IPS-NIHi7 (cell line): ENCODE measurements at regions not wholly inside any gene's neighbourhood (a gene's known extent, or its start where the extent isn't known, plus 50 kb on each side); places are given as distances from the start of the nearest gene placed in this dataset.
A peak's percentile ranks its signal among the peaks of the same experiment; 100 is the strongest.
"Not testable (repeated sequence)": the region's sequence is repeated elsewhere in the genome, so short reads cannot be mapped to it uniquely, and the experiment has no call there.

ENCODE experiments used
- DNase-seq: peaks from one replicate; pipeline ENCODE4 v3.0.0; 2012; ENCODE audit warnings: mixed read lengths; ENCODE audit errors: extremely low spot score

DNA sequence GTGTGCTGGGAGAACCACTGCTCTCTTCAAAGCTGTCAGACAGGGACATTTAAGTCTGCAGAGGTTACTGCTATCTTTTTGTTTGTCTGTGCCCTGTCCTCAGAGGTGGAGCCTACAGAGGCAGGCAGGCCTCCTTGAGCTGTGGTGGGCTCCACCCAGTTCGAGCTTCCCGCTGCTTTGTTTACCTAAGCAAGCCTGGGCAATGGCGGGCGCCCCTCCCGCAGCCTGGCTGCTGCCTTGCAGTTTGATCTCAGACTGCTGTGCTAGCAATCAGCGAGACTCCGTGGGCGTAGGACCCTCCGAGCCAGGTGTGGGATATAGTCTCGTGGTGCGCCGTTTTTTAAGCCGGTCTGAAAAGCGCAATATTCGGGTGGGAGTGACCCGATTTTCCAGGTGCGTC is 164.0 kb downstream of the HRH4 start:
- not testable (repeated sequence) for DNase-seq

DNA sequence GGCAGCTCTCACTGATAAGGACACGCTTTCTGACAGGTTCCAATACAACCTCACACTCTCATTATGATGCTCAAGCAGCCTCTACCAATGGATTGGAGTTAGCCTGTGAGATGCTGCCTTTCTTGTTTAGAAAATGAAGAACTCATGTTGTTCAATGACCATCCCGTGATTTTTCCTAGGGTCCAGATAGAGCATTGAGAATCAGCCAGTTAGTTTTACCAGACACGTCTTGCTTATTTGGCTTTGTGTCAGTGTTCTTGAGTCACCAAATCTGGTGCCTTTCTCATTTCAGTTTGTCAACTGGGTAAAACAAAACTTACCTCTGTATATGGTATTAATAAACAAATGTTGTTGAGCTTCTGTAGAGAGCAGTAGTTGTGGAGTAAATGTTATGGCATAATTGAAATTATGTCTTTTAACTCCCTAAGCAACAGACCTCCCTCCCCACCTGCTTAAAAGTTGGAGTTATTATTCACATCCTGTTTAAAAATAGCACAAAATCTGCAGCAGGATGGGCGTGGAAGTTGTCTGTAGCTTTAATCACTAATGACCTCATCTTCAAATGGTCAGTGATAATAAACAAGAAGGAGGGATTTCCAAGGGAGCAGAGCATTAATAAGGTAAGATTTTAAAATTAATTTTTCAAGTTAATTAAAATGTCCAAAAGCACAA is 167.3 kb downstream of the HRH4 start:
- DNase-seq, result no peak

DNA sequence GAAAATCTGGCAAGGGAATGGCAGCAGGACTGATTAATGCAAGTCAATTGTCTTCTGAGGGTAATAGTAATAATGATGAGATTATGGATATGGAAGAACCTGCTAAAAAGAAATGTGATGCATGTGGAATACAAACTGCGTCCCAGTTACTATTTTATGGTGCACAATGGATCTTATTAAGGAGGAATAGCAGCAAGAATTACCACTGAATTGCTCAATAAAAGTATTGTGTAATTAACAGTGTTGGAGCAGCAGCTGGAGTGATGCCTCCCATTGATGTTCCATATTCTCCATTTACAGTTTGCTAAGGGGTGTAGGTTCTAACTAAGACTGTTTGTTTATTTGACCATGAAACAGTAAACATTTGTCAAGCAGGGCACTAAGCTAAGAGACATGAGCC is 167.9 kb downstream of the HRH4 start:
- no peak for DNase-seq

DNA sequence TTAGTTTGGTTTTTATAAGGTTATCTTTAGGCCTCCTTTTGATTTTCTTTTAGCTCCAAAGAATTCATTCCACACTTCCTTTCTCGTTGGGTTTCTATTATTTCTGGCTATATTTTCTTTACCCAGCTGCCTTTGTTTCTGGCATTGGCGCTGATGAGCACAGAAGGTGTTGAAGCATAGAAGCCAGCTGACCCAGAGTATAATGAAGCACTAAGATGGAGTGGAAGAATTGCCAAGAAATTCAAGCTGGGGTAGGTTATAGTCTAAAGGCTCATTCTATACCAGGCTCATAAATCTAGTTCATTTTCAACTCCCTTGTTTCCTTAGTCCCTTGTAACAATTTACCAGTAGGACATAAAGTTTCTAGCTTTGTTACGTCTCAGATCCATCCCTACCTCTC is 169.5 kb downstream of the HRH4 start:
- DNase-seq, result no peak

DNA sequence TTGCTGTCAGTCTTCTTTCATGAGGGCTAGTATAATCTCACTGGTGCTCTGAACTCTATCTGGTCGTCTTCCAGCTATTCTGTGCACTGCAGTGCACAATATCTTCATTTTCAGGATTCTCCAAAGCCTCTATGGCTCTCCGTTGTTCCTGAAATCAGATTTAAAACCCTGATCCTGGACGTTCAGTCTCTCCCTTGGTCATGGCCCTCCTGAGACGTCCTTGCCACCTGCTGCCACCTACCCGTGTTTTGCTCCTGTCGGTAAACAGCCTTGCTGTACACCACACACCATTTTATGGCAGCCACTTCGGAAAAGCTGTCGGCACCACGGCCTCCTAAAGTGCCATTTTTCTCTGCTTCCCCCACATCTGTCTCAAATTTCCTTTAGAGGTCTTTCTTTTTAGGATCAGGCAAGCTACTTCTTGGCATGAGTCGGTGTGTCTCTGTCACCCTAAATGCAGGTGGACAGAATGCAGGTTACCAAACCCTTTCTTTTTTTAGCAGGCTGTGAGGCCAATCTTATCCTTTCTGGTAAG is 170.0 kb downstream of the HRH4 start:
- no peak for DNase-seq

DNA sequence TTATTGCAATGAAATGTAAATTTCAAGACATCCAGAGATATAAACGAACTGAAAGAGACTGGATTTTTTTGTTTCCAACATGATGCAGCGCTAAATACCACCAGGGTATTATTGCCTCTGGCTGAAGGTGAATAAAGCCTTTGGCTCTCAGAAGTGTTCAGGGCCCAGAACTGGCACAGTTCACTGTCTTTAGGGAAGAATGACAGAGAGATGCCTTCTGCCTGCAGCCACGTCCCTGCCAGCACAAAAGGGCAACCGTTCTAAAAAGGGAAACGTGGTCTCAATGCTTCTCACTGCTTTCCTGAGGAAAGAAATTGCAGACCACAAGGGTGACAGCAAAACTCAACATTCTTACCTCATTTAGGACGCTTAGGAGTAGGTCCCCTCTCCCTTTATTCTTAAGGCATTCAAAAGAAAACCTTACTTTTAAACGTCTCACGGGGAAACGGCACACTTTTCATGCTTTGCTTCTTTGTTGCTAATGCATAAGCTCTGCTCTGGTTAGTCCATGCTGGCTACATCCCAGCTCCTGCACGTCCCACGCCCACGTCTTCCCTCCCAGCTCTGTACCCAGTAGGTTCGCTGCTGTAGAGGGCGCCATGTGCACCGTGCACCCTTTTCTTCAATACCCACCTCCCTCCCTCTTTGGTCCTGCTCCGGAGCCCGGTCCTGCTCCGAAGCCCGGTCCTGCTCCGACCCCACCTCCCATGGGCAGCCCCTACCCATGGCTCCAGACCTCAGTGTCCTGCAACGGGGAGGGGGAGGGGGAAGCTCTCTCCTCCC is 171.0 kb downstream of the HRH4 start:
- peak; percentile 62 for DNase-seq

DNA sequence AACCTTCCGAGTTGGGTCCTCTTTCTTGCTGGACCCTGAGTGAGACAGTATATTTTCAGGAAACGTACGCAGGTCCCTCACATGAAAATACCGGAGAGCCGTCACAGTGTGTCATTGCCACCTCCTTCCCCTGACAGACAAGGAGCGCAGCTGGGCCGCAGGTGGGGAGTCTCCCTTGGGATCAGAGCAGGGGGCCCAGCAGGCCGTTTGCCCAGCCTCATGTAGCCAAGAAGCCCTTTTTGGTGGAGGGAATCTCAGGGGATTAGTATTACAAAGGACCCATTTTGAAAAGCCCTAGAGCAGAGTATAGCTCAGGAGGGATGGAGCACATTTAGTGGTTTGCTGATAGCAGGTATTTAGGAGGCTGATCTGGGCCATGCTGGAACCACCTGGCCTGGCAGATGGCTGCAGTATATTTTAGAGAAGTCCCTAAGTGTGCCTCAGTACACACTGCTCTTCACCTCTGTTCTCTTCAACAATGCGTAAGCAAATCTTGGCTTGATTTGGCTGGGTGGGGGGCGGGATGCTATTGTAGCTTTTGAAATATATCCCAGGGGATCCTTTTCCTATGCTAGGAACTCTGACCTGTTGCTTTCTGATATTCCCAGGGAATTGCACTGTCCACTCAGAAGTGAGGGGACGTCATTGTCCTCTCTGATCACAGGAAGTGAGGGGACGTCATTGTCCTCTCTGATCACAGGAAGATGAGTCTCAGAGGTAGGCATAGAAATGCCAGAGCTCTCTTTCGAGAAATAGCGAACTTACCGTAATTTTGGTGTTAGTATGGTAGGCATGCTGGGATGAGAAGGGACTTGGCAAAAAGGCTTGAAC is 171.9 kb downstream of the HRH4 start:
- DNase-seq, result no peak

DNA sequence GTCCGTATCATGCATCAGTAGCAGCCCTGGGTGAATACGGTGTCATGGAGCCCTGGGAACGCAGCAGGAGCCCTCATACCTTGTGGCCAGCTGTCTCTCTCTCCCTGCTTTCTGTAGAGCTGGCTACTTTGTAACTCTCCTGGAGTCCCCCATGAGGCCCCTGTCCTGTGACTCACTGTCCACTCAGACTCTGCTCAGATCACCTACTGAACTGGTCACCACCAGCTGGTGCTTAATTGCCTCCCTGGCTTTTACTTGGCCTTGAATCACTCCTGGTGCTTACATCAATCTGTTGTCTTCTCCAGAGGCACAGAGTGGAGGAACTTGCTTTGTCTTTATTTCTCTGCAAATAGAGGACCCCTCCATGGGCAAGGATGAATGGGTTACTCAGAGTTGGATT is 172.7 kb downstream of the HRH4 start:
- no peak for DNase-seq

DNA sequence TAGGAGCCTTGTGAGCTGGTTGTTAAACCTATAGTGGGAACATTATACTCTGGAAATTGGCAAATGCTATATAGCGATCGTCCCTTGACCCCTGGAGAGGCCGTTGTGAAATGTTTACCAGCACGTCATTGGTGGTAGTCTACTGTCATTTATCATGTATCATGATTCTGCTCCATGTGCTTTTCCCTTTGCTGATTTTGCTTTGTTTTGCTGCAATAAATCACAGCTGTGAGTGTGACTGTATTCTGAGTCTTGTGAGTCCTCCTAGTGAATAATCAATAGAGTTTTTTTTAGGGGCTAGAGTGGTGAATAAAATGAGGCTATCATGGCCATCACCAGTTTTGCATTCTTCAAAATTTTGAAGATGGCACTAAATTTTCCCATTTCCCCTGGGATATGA is 189.1 kb downstream of the HRH4 start:
- no peak for DNase-seq

DNA sequence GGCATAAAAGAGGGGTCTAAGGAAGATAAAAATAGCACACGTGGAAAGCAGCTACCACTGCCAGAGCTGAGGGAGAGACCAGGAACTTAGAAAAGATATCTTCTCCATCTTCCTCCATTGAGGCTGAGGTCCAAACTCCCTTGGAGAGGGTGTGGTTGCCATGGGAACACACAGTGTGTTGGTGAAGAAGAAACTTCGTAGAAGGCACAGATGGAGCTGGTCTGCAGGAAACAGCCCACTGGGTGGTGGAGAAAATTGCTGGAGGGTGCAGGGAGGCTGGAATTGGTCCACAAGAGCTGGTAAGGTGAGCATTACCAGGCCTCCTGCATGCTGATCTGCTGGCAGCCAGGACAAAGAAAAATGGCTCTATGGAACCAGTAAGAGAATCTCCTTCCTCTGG is 191.0 kb downstream of the HRH4 start:
- DNase-seq, result no peak

DNA sequence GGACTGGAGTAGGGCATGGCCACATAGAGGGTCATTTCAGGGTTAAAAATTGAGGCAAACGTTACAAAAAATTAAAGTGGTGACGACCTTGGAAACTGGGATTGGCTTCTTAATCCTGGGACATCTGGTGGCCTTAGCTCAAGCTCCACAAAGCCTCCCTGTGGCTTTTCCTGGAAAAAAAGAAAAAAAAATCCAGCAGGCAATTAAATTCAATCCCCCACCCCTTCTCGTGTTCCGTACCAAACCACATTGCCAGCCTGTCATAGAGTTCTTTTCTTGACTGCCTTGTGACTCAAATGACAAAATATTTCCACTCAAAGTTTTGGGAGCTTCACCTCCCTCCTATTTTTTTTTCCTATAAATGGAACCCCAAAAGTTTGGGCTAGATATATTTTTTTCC is 195.6 kb downstream of the HRH4 start:
- DNase-seq, result no peak

DNA sequence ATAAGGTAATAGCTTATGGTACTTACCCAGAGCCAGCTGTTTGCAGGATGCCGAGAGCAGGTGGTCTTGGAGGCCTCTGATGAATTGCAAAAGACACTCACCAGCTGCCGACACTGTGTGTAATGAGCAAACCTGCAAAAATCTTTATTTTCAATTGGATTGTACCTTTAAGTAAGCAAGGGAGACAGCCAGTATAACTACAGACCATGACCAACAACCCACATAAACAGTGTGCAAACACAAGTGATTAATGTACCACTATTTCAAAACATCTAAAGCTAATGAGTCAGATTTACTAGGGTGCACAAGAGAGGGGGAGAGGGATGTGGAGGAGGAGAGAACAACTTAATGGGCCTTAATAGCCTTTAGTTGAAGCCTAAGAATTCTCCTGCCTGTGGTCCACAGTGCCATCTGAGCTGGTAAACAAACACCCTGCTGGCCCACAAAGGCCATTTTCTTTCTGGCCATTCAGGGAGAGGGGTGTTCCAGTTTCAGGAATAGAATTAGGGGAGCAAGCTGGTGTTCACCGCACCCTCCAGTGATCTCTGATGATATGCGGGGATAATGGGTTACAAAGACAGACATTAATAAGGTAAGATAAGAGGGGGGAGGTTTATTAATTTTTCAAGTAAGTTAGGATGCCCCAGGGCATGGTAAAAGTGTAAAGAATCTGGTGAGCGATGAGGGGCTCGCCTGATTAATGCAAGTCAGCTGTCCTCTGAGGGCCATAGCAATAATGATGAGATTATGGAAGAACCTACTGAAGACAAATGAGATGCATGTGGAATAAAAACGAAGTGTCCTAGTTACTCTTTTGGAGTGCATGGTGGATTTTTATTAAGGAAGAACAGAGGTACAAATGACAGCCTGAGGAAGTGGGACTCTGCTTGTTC is 196.4 kb downstream of the HRH4 start:
- no peak for DNase-seq

DNA sequence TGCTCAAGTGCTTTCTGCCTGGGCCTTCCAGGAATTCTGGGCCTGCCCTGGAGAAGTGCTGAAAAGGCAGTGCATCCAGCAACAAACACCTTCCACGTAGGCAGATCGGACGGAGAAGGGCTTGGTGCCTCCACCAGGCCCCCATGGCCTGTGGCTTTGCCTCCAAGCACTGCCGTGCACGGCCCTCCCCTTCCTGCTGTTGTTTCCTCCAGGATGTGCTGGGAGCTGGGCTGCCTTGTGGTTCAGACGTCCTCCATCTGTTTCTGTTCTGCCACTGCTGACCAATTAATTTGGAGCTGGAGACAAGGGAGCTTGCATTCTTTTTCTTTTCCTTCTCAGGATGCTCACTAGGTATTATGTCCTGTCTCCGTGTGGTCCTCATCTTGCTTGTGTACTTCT is 197.0 kb downstream of the HRH4 start:
- no peak for DNase-seq

DNA sequence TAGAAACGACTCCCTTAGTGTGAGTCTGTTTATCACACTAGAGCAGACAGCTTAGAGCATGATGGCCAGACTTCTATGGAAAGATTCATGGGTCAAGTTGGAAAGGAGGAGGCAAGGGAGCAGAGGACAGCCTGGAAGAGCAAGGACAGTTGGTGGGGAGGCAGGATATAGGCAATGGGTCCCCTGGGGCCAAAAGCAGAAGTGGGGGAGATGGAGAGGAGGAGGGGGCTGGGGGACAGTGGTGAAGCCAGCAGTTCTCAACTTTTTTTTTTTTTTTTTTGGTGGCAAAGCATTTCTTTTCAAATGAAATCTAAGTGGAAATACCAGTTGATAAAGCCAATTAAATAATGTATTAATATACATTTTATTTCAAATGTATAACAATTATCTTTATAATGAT is 197.9 kb downstream of the HRH4 start:
- DNase-seq, result no peak

DNA sequence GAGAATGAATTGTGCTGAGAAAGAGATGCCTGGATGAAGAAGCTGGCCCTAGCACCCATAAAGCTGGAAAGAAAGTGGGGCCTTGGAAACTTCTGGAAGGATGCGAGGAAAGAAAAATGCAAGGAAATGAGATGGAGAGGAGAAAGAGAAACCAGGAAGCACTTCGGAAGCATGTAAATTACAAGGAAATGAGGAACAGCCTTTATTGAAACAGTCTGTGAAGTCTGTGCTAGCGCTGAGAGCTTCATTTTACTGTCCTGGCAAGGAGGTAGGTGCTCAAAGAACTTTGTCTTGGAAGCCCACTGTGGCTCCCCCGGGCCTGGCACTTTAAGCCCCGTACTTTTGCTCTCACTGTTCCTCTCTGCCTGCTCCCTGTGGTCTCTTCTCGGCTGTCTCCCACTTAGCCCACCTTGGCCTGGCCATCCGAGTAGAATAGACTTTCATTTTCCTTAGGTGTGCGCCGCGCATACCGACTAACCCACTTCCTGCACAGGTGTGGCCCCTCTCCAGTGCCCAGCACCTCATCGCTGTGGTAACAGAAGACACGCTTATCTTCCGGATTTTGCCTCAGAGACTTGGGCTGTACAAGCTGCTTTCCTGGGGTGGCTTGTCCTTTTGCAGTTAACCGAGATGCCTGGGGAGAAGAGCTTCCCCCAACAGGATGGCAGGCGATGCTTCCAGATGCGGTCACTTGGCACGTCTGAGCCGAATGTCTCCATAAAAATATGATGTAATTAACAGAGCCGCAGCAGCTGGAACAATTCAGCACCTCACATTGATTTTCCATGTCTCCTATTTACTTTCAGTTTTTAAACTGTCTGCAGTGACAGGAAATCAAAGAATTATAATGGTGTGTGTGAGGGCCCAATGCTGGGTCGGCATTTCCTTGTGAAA is 199.6 kb downstream of the HRH4 start:
- no peak for DNase-seq

DNA sequence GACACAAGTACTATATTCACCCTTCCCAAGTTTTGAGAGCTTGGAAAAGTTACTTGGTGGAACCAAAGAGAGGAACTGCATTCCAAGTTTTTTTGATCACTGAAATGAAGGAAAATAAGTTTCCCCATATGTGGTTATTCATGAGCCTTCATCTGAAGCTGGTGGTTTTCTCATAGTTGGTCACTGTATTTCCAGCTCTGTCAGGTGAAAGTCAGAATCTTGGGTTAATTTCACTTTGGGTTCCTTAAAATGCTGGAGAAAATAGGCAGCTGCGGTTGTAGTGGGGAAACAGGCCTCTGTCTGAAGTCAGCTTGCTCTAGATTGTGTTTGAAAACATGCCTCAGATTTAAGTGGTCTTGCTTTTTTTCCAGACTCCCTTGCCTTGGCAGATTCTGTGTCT is 200.5 kb downstream of the HRH4 start:
- no peak for DNase-seq

DNA sequence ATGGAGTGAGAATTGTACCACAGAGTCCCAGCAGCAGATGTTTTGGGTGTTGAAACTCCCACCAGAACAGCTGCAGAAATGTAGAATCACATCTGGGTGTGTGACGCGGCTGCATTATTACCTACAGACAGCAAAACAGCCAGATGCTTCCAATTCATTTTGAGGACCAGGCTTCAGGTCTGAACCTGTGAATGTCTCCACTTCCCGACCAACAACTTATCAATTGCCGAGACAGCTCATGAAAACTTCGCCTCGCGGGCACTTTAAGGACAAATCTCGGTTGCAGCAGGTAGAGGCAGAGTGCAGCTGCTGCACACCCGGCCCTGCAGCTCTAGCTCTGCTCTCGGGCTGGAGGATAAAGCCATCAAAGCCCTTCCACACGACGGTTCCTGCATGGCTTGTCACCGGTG is 202.0 kb downstream of the HRH4 start:
- DNase-seq, result no peak

DNA sequence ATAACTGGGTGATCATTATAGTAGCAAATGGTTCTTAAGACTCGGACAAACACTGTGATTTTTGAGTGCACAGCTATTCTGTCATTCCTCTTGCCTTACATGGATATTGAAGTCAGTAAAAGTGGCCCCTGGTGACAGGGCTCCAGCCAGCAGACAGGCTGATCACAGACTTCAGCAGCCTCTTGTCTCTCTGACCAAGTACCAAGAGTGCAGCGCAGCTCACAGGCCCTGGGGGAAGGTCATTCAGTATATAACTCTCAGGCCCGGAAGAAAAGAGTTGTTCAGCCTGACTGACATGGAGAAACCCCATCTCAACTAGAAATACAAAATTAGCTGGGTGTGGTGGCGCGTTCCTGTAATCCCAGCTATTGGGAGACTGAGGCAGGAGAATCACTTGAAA is 202.6 kb downstream of the HRH4 start:
- DNase-seq, result no peak

DNA sequence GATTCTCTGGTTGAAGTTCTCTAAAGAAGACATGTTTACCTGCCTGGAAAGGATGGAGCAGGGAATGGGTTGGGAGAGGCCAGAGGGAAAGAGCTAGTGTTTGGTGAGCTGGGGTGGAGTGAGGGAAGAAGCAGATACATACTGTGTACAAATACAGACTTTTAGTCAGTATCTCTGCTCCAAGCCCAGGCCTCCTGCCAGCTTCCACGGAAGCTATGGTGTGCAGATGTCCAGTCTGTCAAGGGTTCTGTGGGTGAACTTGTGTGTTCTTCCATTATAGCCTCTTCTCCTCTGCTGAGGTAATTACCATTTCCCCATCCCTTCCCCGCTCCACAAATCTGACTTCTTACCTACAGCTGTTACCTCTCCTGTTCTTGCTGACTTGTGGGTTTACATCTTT is 208.6 kb downstream of the HRH4 start:
- DNase-seq, result no peak

DNA sequence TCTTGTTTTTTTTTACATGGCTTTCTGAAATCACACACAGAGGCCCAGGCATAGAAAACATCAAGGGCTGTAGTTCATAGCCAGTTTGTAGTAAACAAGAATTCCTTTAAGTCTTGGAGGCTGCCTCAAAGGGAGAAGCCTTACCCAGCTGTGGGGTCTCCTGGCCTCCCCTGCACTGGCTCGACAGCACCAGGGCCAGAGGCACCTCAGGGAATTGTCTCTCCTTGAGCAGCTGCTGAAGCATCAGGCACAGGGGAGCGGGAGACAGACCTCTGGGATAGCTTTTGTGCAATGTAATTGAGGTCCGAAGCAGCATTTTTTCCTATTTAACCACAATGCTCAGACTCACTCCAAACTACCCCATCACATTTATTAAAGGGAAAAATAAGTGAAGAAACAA is 209.1 kb downstream of the HRH4 start:
- DNase-seq, result peak; percentile 26
